GM23338 (cell line): ENCODE measurements at regions not wholly inside any gene's neighbourhood (a gene's known extent, or its start where the extent isn't known, plus 50 kb on each side); places are given as distances from the start of the nearest gene placed in this dataset.

ENCODE experiments used
- ATAC-seq: fragments of 200-7000 bp; cut with Tn5 transposase; 3 replicates; pipeline ENCODE4 v1.9.1; 2020
- DNase-seq: peaks from one replicate; pipeline ENCODE4 v3.0.0-alpha.2; 2015; ENCODE audit warnings: low spot score
- H2AFZ ChIP-seq: fragments of 200-600 bp; sonication (generic); 2 replicates; pipeline ENCODE4 v1.8.0; 2016; ENCODE audit warnings: antibody characterized with exemption, mild to moderate bottlenecking, moderate library complexity
- H3F3A ChIP-seq: fragments of 200-600 bp; sonication (generic); replicated peaks from 2 replicates; pipeline ENCODE4 v1.8.0; 2017; ENCODE audit warnings: antibody characterized with exemption, mixed run types, low read depth
- H3K27ac ChIP-seq: fragments of 200-600 bp; sonication (generic); 2 replicates; pipeline ENCODE4 v1.6.1; 2016; ENCODE audit warnings: low read depth
- H3K27me3 ChIP-seq: fragments of 200-600 bp; sonication (generic); 2 replicates; pipeline ENCODE4 v1.8.0; 2016; ENCODE audit warnings: mild to moderate bottlenecking, mixed run types, moderate library complexity; ENCODE audit not compliant: insufficient read depth
- H3K36me3 ChIP-seq: fragments of 200-600 bp; sonication (generic); 2 replicates; pipeline ENCODE4 v1.8.0; 2016; ENCODE audit warnings: mild to moderate bottlenecking; ENCODE audit not compliant: insufficient read depth
- H3K4me1 ChIP-seq: fragments of 200-600 bp; sonication (generic); 2 replicates; pipeline ENCODE4 v1.8.0; 2016; ENCODE audit warnings: mild to moderate bottlenecking, moderate library complexity; ENCODE audit not compliant: insufficient read depth
- H3K4me2 ChIP-seq: fragments of 200-600 bp; sonication (generic); 2 replicates; pipeline ENCODE4 v1.7.1; 2017; ENCODE audit warnings: mixed run types
- H3K4me3 ChIP-seq: fragments of 200-600 bp; sonication (generic); 2 replicates; pipeline ENCODE4 v1.6.1; 2016; ENCODE audit warnings: mixed run types
- H3K79me2 ChIP-seq: fragments of 200-600 bp; sonication (generic); replicated peaks from 2 replicates; pipeline ENCODE4 v1.8.0; 2017; ENCODE audit warnings: mild to moderate bottlenecking; ENCODE audit not compliant: insufficient read depth
- H3K9me2 ChIP-seq: fragments of 200-600 bp; sonication (generic); 2 replicates; pipeline ENCODE4 v1.8.0; 2017; ENCODE audit not compliant: insufficient read depth
- H4K20me1 ChIP-seq: fragments of 200-600 bp; sonication (generic); replicated peaks from 2 replicates; pipeline ENCODE4 v1.8.0; 2017; ENCODE audit warnings: mild to moderate bottlenecking; ENCODE audit not compliant: insufficient read depth
- H3K27ac Mint-ChIP-seq: 2 replicates; pipeline ENCODE4 v1.8.0; 2020; ENCODE audit warnings: inconsistent platforms, mild to moderate bottlenecking, moderate library complexity, mixed read lengths
- H3K27me3 Mint-ChIP-seq: 3 replicates; pipeline ENCODE4 v1.8.0; 2022; ENCODE audit warnings: low read depth, mild to moderate bottlenecking, moderate library complexity, mixed read lengths, inconsistent platforms; ENCODE audit not compliant: insufficient read depth, poor library complexity
- H3K36me3 Mint-ChIP-seq: 3 replicates; pipeline ENCODE4 v1.8.0; 2021; ENCODE audit warnings: low read depth, mild to moderate bottlenecking, inconsistent platforms, moderate library complexity, mixed read lengths
- H3K4me1 Mint-ChIP-seq: 3 replicates; pipeline ENCODE4 v1.8.0; 2020; ENCODE audit warnings: mild to moderate bottlenecking, inconsistent platforms, mixed read lengths
- H3K4me3 Mint-ChIP-seq: 3 replicates; pipeline ENCODE4 v1.8.0; 2021; ENCODE audit warnings: moderate library complexity, mild to moderate bottlenecking, inconsistent platforms, mixed read lengths
- H3K9me3 Mint-ChIP-seq: 3 replicates; pipeline ENCODE4 v1.8.0; 2020; ENCODE audit warnings: moderate library complexity, mild to moderate bottlenecking, inconsistent platforms, mixed read lengths
- CREB1 ChIP-seq: fragments of 250-450 bp; sonication (Bioruptor Pico); IDR thresholded peaks from 2 replicates; pipeline ENCODE4 v1.5.0; 2020; ENCODE audit warnings: low read depth, mild to moderate bottlenecking, moderate library complexity
- CTCF ChIP-seq, 2 experiments: fragments of 200-600 bp in 1 of 2; sonication (generic) in 1 of 2; conservative IDR thresholded peaks; 2 replicates each; pipeline versions ENCODE4 v1.5.1 to v1.6.1; 2016 to 2017; ENCODE audit warnings: antibody characterized with exemption in 2 of 2, low read depth in 2 of 2, mild to moderate bottlenecking in 2 of 2, moderate library complexity in 1 of 2
- POLR2AphosphoS5 ChIP-seq: IDR thresholded peaks from 2 replicates; pipeline ENCODE4 v1.6.1; 2016; ENCODE audit warnings: antibody characterized with exemption, low read depth
- STAT1 ChIP-seq: IDR thresholded peaks from one replicate; pipeline ENCODE4 v1.6.1; 2016; ENCODE audit warnings: antibody characterized with exemption; ENCODE audit not compliant: unreplicated experiment
- ZNF114 ChIP-seq: fragments of 250-450 bp; sonication (Bioruptor Pico); IDR thresholded peaks from 2 replicates; pipeline ENCODE4 v1.5.0; 2020; ENCODE audit warnings: mild to moderate bottlenecking, moderate library complexity
- ZNF462 ChIP-seq: fragments of 250-450 bp; sonication (Bioruptor Pico); IDR thresholded peaks from 2 replicates; pipeline ENCODE4 v1.5.0; 2020; ENCODE audit warnings: mild to moderate bottlenecking, moderate library complexity
- TF ChIP-seq, protein P1 (sequence below): IDR thresholded peaks from 2 replicates; pipeline ENCODE4 v1.6.1; 2016; ENCODE audit warnings: antibody characterized with exemption

GRCh38 chr5:122259995-122260394 is 52.0 kb upstream of the SNCAIP start (continued):
- TF ChIP-seq ZNF462 (CRISPR knock-in tag) (no peak), ZNF114 (CRISPR knock-in tag) (no peak)

- H3K4me2 ChIP-seq, result no peak overlapping the region
- no peak overlapping the region for H3K27ac ChIP-seq
- TF ChIP-seq, protein P1, sequence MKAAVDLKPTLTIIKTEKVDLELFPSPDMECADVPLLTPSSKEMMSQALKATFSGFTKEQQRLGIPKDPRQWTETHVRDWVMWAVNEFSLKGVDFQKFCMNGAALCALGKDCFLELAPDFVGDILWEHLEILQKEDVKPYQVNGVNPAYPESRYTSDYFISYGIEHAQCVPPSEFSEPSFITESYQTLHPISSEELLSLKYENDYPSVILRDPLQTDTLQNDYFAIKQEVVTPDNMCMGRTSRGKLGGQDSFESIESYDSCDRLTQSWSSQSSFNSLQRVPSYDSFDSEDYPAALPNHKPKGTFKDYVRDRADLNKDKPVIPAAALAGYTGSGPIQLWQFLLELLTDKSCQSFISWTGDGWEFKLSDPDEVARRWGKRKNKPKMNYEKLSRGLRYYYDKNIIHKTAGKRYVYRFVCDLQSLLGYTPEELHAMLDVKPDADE, result no peak
- TF ChIP-seq CREB1 (CRISPR knock-in tag) (no peak), ZNF114 (CRISPR knock-in tag) (no peak), POLR2AphosphoS5 (no peak), ZNF462 (CRISPR knock-in tag) (no peak), CTCF (conservative IDR thresholded peaks at IDR 0.05; ENCODE audit: low read depth in 2 of 2) (no peak), STAT1 (no peak)
These were observed 49.9 kb upstream of the SNCAIP start for GRCh38 chr5:122262103-122262502.

More at GRCh38 chr5:122262103-122262502, 49.9 kb upstream of the SNCAIP start:
- Mint-ChIP-seq H3K9me3 (peaks cover 14% of the 10 kb centered on the region), H3K4me3 (no peak overlapping the region), H3K4me1 (peaks cover 7% of the 10 kb centered on the region), H3K27ac (no peak overlapping the region), H3K27me3 (no peaks in the 10 kb centered on the region), H3K36me3 (peaks cover 7% of the 10 kb centered on the region; the same call in 2 of the 3 replicates)
- Histone ChIP-seq H2AFZ (peak overlapping the region; percentile 75; the same call in 1 of the 2 replicates), H3K79me2 (no peaks in the 10 kb centered on the region), H3K27me3 (no peaks in the 10 kb centered on the region), H3K4me3 (no peak overlapping the region), H4K20me1 (no peaks in the 10 kb centered on the region), H3K9me2 (no peaks in the 10 kb centered on the region), H3K4me1 (no peaks in the 10 kb centered on the region; the same call in 1 of the 2 replicates), H3K36me3 (no peaks in the 10 kb centered on the region), H3F3A (no peaks in the 10 kb centered on the region)
- no peak for ATAC-seq
- no peak for DNase-seq
